ENCODE measurements at regions not wholly inside any gene's neighbourhood (a gene's known extent, or its start where the extent isn't known, plus 50 kb on each side); places are given as distances from the start of the nearest gene placed in this dataset.

- no peak for FAIRE-seq
- DNase-seq (ENCODE audit: low spot score): no peak
Observed at GRCh38 chr2:58895857-58896256, 654.7 kb upstream of the FANCL start.

- FAIRE-seq: no peak
- no peak for DNase-seq (ENCODE audit: low spot score)
Observed at GRCh38 chr2:58893656-58894351, 652.7 kb upstream of the FANCL start.

- DNase-seq (ENCODE audit: low spot score): no peak
- no peak for FAIRE-seq
Observed at GRCh38 chr2:58891828-58892377, 650.8 kb upstream of the FANCL start.

GRCh38 chr2:58890865-58891525, 649.9 kb upstream of the FANCL start:
- no peak for FAIRE-seq

GRCh38 chr2:58886009-58886408, 644.9 kb upstream of the FANCL start:
- FAIRE-seq (no peak), DNase-seq (ENCODE audit: low spot score) (no peak)

More at GRCh38 chr2:58890865-58891525, 649.9 kb upstream of the FANCL start:
- DNase-seq (ENCODE audit: low spot score): no peak

- FAIRE-seq (no peak), DNase-seq (ENCODE audit: low spot score) (no peak)
Observed at GRCh38 chr2:58879834-58880233, 638.7 kb upstream of the FANCL start.

GRCh38 chr2:58878778-58879177, 637.7 kb upstream of the FANCL start:
- no peak for FAIRE-seq

GRCh38 chr2:58876126-58876525, 635.0 kb upstream of the FANCL start:
- no peak for FAIRE-seq

More at GRCh38 chr2:58878778-58879177, 637.7 kb upstream of the FANCL start:
- no peak for DNase-seq (ENCODE audit: low spot score)

GRCh38 chr2:58875436-58875835, 634.3 kb upstream of the FANCL start:
- no peak for DNase-seq (ENCODE audit: low spot score)
- FAIRE-seq: no peak

More at GRCh38 chr2:58876126-58876525, 635.0 kb upstream of the FANCL start:
- DNase-seq (ENCODE audit: low spot score): no peak

GRCh38 chr2:58871469-58872142, 630.5 kb upstream of the FANCL start:
- FAIRE-seq: no peak
- DNase-seq (ENCODE audit: low spot score): no peak

- no peak for DNase-seq (ENCODE audit: low spot score)
- FAIRE-seq: no peak
Observed at GRCh38 chr2:58870704-58871103, 629.6 kb upstream of the FANCL start.

- FAIRE-seq (no peak), DNase-seq (ENCODE audit: low spot score) (no peak)
Observed at GRCh38 chr2:58866946-58867345, 625.8 kb upstream of the FANCL start.

GRCh38 chr2:58866527-58866926, 625.4 kb upstream of the FANCL start:
- DNase-seq (ENCODE audit: low spot score) (no peak), FAIRE-seq (no peak)

- FAIRE-seq (no peak), DNase-seq (ENCODE audit: low spot score) (no peak)
Observed at GRCh38 chr2:58866040-58866439, 624.9 kb upstream of the FANCL start.

GRCh38 chr2:58865436-58865835, 624.3 kb upstream of the FANCL start:
- no peak for FAIRE-seq
- DNase-seq (ENCODE audit: low spot score): no peak

GRCh38 chr2:58862244-58862643, 621.1 kb upstream of the FANCL start:
- FAIRE-seq (no peak), DNase-seq (ENCODE audit: low spot score) (no peak)

GRCh38 chr2:58860586-58860985, 619.5 kb upstream of the FANCL start:
- DNase-seq (ENCODE audit: low spot score) (no peak), FAIRE-seq (no peak)

GRCh38 chr2:58856100-58856499, 615.0 kb upstream of the FANCL start:
- no peak for FAIRE-seq

GRCh38 chr2:58853420-58853819, 612.3 kb upstream of the FANCL start:
- DNase-seq (ENCODE audit: low spot score) (no peak), FAIRE-seq (no peak)

More at GRCh38 chr2:58856100-58856499, 615.0 kb upstream of the FANCL start:
- no peak for DNase-seq (ENCODE audit: low spot score)

- FAIRE-seq (no peak), DNase-seq (ENCODE audit: low spot score) (no peak)
Observed at GRCh38 chr2:58852905-58853304, 611.8 kb upstream of the FANCL start.

GRCh38 chr2:58852243-58852642, 611.1 kb upstream of the FANCL start:
- no peak for FAIRE-seq

GRCh38 chr2:58851598-58851997, 610.5 kb upstream of the FANCL start:
- FAIRE-seq (no peak), DNase-seq (ENCODE audit: low spot score) (no peak)

More at GRCh38 chr2:58852243-58852642, 611.1 kb upstream of the FANCL start:
- DNase-seq (ENCODE audit: low spot score): no peak
